NCI-H146 treated with DMSO at 0.1 percent for 48 hours (cell line): ENCODE measurements at regions not wholly inside any gene's neighbourhood (a gene's known extent, or its start where the extent isn't known, plus 50 kb on each side); places are given as distances from the start of the nearest gene placed in this dataset.
"Not testable (repeated sequence)": the region's sequence is repeated elsewhere in the genome, so short reads cannot be mapped to it uniquely, and the experiment has no call there.

Experiments used
- DNase-seq: peaks from one replicate; lab custom pipeline; 2025; ENCODE audit not compliant: unreplicated experiment; lab: John Stamatoyannopoulos, UW

DNA sequence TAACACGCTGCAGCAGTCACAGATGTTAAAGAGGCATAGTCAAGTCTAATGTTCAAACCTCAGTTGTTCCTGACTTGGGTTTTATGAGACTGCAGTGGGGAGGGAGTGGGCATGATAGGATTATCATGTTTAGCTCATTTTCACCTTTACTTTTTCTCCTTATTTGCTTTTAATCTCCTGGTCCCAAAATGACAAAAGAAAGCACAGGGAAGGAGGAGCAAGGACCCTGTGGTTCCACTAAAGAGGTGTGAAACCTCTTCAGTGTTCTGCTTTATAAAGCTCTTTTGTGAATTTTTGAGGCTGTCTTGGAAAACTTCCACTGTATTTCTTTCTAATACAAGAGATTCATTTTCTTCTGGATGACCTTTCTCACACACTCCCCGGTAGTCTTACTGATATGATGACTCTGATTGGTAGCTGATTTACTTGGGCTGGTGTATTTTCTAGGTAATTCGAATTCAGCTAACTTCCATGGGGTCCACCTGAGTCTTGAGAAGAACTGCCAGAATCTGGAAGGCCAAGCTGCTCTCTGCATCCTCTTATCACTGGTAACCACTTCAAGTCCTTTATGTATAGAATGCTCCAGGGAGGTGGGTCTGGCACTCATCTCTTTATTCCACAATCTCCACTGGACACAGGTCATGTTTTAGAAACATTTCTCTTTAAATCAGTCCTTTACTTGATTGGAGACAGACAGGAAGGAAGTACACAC is 1364.4 kb upstream of the CDH9 start:
- DNase-seq = no peak

DNA sequence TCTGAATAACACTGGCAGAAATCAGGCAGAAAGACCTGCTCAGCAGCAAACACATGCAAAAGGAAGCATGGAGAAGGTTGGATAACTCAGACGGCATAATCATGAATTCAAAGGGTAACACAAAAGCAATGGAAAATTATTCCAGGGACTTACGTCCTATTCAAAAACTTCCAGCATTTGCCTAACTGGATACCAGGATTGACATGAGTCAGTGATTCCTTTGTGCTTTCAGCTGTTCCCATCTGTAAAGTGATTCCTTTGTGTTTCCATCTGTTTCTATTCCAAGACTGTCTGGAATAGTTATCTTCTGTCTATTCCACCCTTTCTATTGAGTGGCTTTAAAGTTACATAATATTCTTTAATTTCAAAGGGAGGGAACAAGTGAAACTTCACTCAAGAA is 1361.7 kb upstream of the CDH9 start:
- DNase-seq = no peak

DNA sequence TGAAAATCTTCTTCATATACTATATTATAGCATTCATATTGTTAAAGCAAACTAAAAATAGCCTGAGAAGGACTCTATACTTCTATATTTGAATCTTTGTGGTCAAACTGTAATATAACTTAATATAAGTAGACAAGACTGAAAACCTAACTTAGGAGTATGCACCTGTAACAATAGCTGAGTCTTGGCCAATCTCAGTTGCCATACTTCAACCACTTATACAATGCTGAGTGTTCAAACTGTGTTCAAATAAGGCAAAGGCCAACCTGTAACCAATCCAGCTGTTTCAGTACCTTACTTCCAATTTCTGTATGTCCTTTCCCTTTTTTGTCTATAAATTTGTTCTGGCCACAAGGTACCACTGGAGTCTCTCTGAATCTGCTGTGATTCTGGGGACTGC is 1360.8 kb upstream of the CDH9 start:
- no peak for DNase-seq

DNA sequence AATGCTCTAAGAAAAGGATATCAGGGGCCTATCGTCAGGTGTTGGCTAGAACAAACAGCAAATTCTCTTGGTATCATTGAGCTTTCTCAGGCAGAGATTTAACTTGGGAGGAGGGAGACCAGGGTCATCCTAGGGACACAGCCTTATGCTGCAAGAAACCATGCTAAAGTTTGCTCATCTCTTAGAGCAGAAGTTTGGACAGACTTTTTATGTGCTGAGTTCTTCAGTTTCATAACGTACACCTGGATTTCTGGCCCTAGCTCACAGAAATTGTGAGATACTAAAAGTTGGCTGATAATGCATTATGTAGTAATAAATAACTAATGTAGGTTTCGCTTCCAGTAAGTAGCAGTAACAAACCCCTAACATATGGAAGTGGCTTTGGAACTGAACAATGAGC is 1359.8 kb upstream of the CDH9 start:
- no peak for DNase-seq

DNA sequence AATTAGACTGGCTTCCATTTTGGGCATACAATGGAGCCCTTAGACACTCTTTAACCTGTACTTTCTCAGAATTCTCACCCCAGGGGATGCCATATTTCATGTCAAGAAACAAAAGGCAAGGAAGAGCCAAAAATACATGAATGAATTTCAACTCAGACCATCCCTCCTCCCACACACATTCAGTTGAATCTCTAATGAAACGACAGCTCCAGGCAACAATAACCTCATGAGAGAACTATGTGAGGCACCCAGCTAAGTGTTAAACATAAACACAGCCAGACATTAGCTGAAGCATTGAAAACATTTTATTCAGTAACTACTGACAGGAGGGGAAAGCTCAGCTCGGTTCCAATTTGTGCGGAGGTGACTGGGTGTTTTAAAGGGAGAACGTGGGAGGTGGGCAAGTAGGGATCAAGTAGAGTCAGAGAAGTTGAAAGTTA is 1359.1 kb upstream of the CDH9 start:
- DNase-seq = no peak

DNA sequence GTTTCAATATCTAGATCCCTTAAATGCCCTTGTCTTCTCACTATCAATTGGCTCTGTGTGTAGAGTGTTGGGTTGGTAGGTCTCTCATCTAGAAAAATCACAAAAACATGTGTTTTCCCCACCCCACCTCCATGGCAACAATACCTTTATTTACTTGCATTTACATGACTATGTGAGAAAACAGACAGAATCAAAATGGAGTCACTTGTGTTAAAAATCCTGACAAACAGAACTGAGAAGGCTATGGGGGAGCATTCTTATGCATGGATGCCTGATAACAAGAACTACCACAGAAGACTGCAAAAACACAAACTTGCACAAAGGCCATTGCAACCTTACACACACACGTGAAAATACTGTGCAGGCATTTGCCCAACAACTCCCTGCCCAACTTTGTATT is 1352.9 kb upstream of the CDH9 start:
- DNase-seq = no peak

DNA sequence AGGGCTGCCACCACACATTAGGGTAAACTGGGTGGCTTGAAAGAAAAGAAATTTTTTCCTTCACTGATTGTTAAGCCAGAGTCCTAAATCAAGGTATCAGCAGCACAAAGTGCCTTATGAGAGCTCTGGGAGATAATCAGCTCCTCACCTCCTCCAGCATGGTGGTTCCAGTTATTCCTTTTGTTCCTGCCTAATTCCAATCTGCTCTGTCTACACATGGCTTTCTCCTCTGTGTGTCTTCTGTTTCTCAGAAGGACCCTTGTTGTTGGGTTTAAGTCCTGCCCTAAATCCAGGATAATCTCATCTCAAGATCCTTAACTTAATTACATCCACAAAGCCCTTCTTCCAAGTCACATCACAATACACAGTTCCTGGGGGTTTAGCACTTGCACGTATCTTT is 1352.0 kb upstream of the CDH9 start:
- DNase-seq = no peak

DNA sequence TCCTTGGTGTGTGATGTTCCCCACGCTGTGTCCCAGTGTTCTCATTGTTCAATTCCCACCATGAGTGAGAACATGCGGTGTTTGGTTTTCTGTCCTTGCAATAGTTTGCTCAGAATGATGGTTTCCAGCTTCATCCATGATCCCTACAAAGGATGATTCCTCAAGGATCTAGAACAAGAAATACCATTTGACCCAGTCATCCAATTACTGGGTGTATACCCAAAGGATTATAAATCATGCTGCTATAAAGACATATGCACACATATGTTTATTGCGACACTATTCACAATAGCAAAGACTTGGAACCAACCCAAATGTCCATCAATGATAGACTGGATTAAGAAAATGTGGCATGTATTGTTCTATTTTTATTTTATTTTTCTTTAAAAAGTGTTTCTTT is 1351.3 kb upstream of the CDH9 start:
- DNase-seq = not testable (repeated sequence)

DNA sequence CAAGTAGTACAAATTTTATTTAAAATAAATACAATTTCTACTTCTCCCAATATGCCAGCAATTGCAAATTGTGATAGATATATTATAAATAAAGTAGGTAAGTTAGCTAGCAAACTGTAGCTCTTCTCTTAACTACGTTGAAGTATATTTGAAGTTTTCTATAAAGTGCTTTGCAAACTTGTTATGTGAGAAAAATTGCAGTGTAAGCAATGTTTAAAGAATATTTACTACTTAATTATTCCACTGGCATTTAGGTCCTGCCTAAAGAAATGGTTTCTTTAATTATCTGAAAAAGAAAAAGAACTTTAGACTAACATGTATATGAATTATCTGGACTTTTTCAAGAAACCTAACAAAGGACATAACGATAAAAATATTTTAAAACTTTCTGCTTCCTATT is 1350.0 kb upstream of the CDH9 start:
- no peak for DNase-seq

DNA sequence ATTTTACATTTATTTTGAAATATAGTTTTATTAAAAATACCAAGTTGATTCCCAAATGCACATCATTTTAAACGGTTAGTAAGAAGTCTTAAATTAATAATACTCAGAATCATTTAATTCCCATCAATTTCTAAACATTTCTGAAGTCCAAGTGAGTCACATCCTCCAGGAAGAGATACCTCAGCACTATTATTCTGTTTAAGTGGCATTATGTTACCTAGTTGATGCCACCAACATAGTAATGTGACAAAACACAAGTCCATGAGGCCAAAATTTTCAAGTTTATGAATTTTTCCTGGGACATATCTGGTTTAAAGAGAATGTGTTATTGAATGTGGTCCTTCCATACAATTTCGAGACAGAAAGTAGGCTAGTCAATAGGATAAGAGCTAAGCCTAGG is 1348.3 kb upstream of the CDH9 start:
- no peak for DNase-seq

DNA sequence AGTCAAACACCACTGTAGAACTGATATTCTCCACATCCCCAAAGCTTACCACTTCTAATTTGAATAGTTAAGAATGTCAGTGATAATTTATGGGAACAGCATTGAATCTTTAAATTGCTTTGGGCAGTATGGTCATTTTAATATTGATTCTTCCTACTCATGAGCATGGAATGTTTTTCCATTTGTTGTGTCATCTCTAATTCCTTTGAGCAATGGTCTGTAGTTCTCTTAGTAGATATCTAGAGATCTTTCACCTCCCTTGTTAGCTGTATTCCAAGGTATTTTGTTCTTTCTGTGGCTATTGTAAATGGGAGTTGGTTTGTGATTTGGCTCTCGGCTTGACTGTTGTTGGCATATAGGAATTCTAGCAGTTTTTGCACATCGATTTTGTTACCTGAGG is 1341.8 kb upstream of the CDH9 start:
- DNase-seq = no peak

DNA sequence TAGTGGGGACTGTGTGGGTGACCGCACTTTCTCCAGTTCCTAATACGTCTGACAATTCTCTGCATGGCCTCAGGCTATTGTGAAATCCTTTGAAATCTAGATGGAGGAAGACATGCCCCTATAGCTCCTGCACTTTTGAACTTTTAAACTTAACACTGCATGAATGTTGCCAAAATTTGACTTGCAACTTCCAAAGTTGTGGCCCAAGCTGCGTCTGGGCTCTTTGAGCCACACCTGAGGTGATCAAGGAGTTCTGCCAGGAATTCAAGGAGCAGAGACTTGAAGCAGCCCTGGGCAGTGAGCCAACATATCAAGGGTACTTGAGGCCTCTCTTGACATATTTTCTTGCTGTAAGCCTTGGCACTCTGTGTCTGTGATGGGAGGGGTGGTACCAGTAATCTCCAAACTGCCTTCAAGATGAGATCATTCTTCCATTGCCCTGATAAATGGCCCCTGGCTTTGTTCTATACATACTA is 1336.1 kb upstream of the CDH9 start:
- no peak for DNase-seq

DNA sequence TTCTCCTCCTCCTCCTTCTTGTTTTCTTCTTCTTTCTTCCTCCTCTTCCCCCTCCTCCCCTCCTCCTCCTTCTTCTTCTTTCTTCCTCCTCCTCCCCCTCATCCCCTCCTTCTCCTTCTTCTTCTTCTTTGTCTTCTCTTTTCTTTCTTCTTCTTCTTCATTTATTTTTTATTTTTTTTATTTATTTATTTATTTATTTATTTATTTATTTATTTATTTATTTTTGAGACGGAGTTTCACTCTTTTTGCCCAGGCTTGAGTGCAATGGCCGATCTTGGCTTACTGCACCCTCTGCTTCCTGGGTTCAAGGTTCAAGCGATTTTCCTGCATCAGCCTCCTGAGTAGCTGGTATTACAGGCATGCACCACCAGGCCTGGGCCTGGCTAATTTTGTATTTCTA is 1332.5 kb upstream of the CDH9 start:
- no peak for DNase-seq

DNA sequence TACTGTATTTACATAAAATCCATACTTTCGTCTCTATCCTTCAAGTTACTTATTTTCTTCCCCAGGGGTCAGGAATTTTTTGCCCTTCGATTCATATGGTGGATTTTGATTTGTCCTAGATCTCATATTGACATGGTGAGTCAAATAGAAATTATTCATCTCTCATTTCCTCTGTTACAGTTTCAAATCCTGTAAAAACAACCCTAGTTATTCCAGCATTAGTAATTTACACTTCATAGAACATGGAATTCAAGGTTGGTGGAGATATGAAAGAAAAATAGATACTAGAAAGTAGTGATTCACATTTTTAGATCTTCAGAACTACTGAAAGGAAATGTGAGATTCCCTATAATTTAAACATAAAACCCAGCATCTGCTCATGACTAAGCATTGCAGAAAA is 1331.0 kb upstream of the CDH9 start:
- no peak for DNase-seq

DNA sequence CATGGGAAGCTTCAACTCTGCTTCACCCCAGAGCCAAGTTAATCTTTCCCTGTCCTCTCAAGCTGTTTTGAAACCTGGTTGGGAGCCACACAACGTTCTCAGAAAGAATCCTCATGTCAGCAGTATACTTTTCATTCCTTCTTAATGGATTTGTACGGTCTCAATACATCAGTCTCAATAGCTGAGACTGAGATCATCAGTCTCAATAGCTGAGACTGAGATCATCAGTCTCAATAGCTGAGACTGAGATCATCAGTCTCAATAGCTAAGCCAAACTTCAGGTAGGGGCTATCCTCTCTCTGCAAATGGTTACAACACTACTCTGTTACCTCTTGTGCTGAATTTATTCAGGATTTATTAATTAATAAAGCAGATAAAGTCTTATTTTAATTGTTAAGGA is 1317.4 kb upstream of the CDH9 start:
- DNase-seq = no peak

DNA sequence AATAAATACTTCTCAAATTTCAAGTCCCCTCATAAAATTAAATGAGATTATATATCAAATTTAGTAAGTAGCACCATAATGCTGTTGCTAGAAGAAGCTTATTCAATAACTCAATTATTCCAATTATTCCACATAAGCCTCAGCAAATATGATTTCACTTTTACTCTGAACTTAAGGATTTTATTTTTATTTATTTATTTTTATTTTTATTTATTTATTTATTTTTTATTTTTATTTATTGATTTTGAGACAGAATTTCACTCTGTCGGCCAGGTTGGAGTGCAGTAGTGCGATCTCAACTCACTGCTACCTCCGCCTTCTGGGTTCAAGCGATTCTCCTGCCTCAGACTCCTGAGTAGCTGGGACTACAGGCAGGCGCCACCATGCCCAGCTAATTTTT is 1308.3 kb upstream of the CDH9 start:
- no peak for DNase-seq

DNA sequence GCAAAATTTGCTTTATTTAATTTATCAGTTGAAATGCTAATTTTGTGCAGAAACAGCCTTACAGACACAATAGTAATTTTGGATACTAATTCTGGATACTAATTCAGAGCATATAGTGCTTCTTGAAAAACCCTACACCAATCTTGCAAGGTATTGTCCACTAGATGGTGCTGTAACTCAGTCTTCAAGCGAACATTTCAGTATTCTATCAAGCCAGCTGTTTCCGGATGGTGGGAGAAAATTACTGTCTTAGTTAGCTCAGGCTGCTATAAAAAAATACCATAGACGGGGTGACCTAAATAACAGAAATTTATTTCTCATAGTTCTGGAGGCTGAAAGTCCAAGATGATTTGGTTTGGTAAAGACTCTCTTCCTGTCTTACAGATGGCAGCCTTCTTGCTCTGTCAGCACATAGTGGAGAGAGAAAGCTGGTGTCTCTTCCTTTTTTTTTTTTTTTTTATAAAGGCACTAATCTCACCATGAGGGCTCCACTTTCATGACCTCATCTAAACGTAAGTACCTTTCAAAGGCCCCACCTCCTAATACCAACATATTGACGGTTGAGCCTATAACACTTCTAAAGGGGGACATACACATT is 1306.5 kb upstream of the CDH9 start:
- DNase-seq = no peak

DNA sequence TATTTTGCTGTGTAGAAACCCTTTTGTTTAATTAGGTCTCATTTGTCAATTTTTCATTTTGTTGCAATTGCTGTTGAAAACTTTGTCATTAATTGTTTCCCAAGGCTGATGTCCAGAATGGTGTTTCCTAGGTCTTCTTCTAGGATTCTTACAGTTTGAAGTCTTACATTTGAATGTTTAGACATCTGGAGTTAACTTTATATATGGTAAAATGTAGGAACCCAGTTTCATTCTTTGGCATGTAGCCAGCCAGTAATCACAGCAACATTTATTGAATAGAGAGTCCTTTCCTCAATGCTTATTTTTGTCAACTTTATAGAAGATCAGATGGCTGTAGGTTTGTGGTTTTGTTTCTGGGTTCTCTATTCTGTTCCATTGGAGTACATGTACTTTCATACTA is 1290.8 kb upstream of the CDH9 start:
- DNase-seq = no peak

DNA sequence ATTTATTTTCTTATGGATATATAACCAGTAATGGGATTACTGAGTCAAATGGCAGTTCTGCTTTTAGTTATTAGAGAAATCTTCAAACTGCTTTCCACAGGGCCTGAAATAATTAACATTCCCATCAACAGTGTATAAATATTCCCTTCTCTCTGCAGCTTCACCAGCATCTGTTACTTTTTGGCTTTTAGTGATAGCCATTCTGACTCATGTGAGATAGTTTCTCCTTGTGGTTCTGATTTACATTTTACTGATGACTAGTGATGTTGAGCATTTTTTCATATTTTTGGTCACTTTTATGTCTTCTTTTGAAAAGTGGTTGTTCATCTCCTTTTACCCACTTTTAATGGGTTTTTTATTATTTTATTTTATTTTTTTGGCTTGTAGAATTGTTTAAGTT is 1290.3 kb upstream of the CDH9 start:
- DNase-seq = no peak

DNA sequence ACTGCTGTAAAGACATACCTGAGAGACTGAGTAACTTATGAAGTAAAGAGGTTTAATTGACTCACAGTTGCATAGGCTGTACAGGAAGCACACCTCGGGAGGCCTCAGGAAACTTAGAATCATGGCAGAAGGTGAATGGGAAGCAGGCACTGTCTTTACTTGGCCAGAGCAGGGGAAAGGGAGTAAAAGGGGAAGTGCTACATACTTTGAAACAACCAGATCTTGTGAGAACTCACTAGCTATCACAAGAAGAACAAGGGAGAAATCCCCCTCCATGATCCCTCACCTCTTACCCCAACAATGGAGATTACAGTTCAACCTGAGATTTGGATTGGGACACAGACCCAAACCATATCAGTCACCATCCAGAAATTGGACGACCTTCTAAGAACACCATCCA is 1285.8 kb upstream of the CDH9 start:
- no peak for DNase-seq

DNA sequence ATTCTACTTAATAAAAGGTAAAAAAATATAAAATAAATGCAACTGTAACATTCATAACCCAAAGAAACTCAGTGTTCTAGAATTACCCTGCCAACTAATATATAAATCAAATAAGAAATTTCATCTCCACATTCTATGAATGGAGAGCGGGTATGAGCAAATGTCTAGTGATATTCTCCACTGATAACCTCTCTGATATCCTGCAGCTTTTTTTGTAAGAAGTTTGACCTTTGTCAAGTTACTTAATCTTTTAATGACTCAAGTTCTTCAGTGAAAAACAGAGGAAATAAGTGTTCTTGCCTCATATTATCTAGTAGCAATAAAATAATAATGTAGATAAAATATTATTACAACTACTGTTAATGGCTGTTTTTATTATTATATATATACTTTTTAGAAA is 1275.6 kb upstream of the CDH9 start:
- DNase-seq = peak; percentile 31

DNA sequence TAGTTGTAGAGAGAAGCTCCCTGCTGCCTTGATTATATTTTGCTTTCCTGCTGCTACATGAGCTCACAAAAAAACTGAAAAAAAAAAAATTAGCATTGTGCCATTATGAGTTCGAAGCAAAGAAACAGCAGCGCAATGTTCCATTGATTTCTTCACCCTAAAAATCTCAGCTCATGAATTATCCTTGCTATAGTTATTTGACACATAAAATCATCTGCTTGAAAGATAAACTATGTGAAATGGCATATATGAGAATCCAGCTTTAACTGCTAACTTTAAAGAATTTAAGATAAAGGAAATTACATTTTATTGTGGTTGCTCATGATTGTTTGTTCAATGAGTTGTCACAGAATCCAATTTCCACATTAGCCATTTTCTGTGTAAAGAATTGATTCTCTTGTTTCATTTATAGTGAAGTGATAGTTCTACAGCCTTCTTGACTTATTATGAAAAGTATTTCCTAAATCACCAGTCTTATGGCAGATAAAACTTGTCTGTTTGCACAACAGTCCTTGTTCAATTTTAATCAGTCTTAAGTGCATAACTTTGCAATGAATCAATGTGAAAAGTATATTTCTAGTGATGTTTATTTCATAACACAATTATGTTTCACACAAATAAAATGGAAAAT is 1275.0 kb upstream of the CDH9 start:
- no peak for DNase-seq

DNA sequence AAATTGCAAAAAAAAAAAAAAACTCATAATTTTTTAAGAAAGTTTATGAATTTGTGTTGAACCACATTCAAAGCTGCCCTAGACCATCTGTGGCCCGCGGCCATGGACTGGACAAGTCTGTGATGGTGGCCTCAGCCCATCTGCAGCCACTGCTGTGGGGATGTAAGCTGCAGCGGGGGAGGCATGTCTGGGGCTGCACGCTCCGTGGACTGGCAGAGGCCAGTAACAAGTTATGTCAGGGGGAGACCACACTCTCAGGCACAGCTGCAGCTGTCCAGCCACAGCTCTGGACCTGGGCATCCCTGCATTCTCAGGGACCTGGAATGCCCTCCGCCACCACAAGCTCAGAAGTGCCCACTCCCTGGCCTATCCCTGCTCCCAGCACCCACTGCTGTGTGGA is 1272.3 kb upstream of the CDH9 start:
- DNase-seq = no peak
